WERI-Rb-1 (cell line): ENCODE measurements at regions not wholly inside any gene's neighbourhood (a gene's known extent, or its start where the extent isn't known, plus 50 kb on each side); places are given as distances from the start of the nearest gene placed in this dataset.

Experiments used
- DNase-seq: peaks from one replicate; pipeline ENCODE4 v3.0.0-alpha.2; 2020
- H3K27ac ChIP-seq: fragments of 250-450 bp; sonication (Bioruptor Pico); 2 replicates; pipeline ENCODE4 v1.5.1; 2020; ENCODE audit warnings: mild to moderate bottlenecking, moderate library complexity
- H3K27me3 ChIP-seq: fragments of 250-450 bp; sonication (Bioruptor Pico); 2 replicates; pipeline ENCODE4 v1.5.1; 2021; ENCODE audit warnings: mild to moderate bottlenecking, low read depth, moderate library complexity; ENCODE audit not compliant: insufficient read depth, severe bottlenecking
- H3K36me3 ChIP-seq: fragments of 250-450 bp; sonication (Bioruptor Pico); 2 replicates; pipeline ENCODE4 v1.5.1; 2020; ENCODE audit warnings: mild to moderate bottlenecking, moderate library complexity
- H3K4me3 ChIP-seq: 2 replicates; pipeline ENCODE4 v1.5.1; 2011; ENCODE audit warnings: low read depth, mild to moderate bottlenecking, control low read depth, low read length
- H3K9me3 ChIP-seq: fragments of 250-450 bp; sonication (Bioruptor Pico); 2 replicates; pipeline ENCODE4 v1.5.1; 2021; ENCODE audit warnings: mild to moderate bottlenecking, moderate library complexity; ENCODE audit not compliant: severe bottlenecking
- TF ChIP-seq, protein P1 (sequence below): IDR thresholded peaks from 2 replicates; pipeline ENCODE4 v1.5.1; 2011; ENCODE audit warnings: low read depth, mild to moderate bottlenecking, control low read depth, inconsistent platforms, low read length

GRCh38 chr11:44496391-44496790, 69.1 kb upstream of the CD82 start:
- Histone ChIP-seq H3K27me3 (peaks cover 5% of the 10 kb centered on the region), H3K27ac (no peak overlapping the region), H3K36me3 (no peaks in the 10 kb centered on the region), H3K4me3 (no peak overlapping the region), H3K9me3 (no peaks in the 10 kb centered on the region)
- peak; percentile 80 for DNase-seq
- TF ChIP-seq, protein P1, sequence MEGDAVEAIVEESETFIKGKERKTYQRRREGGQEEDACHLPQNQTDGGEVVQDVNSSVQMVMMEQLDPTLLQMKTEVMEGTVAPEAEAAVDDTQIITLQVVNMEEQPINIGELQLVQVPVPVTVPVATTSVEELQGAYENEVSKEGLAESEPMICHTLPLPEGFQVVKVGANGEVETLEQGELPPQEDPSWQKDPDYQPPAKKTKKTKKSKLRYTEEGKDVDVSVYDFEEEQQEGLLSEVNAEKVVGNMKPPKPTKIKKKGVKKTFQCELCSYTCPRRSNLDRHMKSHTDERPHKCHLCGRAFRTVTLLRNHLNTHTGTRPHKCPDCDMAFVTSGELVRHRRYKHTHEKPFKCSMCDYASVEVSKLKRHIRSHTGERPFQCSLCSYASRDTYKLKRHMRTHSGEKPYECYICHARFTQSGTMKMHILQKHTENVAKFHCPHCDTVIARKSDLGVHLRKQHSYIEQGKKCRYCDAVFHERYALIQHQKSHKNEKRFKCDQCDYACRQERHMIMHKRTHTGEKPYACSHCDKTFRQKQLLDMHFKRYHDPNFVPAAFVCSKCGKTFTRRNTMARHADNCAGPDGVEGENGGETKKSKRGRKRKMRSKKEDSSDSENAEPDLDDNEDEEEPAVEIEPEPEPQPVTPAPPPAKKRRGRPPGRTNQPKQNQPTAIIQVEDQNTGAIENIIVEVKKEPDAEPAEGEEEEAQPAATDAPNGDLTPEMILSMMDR: no peak

GRCh38 chr11:44498089-44498871, 67.2 kb upstream of the CD82 start:
- DNase-seq: no peak
- no peaks in the 10 kb centered on the region for H3K9me3 ChIP-seq

DNA sequence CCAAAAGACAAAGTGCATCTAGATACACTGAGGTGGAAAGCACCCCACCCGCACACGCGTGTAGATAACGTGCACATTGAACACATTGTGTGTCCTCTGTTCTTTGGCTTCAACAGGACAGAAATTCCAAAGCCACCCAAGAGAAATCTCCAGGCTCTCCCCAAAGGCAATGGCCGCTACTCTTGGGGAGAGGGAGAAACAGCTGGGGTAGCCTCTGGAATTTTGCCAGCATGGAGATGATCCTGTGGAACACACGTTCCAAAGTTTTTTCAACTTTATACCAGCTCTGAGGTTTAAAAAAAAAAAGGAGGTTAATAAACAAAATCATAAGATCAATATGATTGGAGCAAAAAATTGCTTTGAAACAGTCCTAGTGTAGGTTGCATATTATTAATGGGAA, 63.0 kb upstream of the CD82 start:
- TF ChIP-seq, protein P1: no peak
- Histone ChIP-seq H3K27me3 (peaks cover 51% of the 10 kb centered on the region), H3K36me3 (no peaks in the 10 kb centered on the region), H3K4me3 (no peak overlapping the region), H3K9me3 (peaks cover 8% of the 10 kb centered on the region), H3K27ac (no peak overlapping the region)
- DNase-seq: no peak

More at GRCh38 chr11:44498089-44498871, 67.2 kb upstream of the CD82 start:
- no peak overlapping the region for H3K27ac ChIP-seq
- H3K27me3 ChIP-seq: peaks cover 14% of the 10 kb centered on the region
- H3K4me3 ChIP-seq: no peak overlapping the region
- TF ChIP-seq, protein P1: no peak
- H3K36me3 ChIP-seq: no peaks in the 10 kb centered on the region

- H3K9me3 ChIP-seq: peaks cover 10% of the 10 kb centered on the region
- H3K4me3 ChIP-seq: no peak overlapping the region
- no peak for DNase-seq
- H3K27me3 ChIP-seq: peaks cover 72% of the 10 kb centered on the region
- no peaks in the 10 kb centered on the region for H3K36me3 ChIP-seq
- TF ChIP-seq, protein P1: no peak
- H3K27ac ChIP-seq: no peak overlapping the region
These were observed 59.8 kb upstream of the CD82 start for GRCh38 chr11:44505581-44506054.

GRCh38 chr11:44506375-44507016, 59.0 kb upstream of the CD82 start:
- Histone ChIP-seq H3K4me3 (no peak overlapping the region), H3K36me3 (no peaks in the 10 kb centered on the region), H3K27me3 (peaks cover 76% of the 10 kb centered on the region), H3K9me3 (peaks cover 10% of the 10 kb centered on the region), H3K27ac (no peak overlapping the region)
- TF ChIP-seq, protein P1: no peak
- no peak for DNase-seq
